Umbilical cord (tissue), 1 donor: ENCODE measurements at regions not wholly inside any gene's neighbourhood (a gene's known extent, or its start where the extent isn't known, plus 50 kb on each side); places are given as distances from the start of the nearest gene placed in this dataset.
A peak's percentile ranks its signal among the peaks of the same experiment; 100 is the strongest.
"Not testable (repeated sequence)": the region's sequence is repeated elsewhere in the genome, so short reads cannot be mapped to it uniquely, and the experiment has no call there.

Source experiments
- DNase-seq: peaks from one replicate; pipeline ENCODE4 v3.0.0-alpha.2; 2015; ENCODE audit warnings: low spot score

DNA sequence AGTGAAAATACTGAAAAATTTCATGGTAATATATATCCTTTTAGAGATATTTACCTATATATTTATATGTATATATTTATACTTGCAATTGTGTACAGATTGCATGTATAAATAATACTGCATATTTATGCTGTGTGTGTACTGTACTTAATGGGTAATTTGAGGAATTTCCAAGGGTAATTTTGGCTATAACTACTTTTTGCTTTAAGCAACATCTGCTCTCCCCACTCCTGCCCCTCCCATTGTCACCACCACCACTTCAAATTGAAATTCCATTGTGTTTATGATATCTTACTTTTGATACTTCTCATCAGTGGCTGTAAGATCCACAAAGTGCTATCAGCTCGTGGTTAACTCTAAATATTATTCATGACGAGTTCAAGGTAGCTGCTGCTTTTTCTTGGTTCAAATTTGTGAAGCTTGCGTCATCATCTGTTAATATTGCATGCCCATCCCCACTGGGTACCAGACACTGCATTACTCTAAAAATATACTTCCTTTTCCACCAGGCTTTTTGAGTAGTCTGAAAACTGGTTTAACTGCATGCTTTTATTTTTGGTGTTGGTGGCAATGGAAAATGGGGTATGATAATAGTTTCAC is 91.7 kb upstream of the MITF start:
- no peak for DNase-seq

DNA sequence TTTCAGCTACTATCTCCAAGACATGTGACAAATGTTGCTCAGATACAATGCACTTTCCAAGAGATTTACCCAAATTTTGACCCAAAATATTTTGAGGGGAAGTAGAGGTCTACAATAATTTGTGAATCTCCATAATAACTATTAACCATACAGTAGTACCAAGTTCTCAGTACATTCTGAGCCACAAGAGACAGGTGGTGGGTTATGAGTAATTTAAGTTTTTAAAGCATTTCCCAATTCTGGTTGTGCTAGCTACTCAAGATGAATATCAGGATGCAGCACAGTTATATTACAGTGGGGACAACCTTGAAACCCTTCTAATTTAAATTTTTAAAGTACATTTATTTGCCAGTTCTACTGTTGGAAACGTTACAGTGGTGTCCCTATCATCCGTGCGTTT is 92.2 kb upstream of the MITF start:
- DNase-seq, result no peak

DNA sequence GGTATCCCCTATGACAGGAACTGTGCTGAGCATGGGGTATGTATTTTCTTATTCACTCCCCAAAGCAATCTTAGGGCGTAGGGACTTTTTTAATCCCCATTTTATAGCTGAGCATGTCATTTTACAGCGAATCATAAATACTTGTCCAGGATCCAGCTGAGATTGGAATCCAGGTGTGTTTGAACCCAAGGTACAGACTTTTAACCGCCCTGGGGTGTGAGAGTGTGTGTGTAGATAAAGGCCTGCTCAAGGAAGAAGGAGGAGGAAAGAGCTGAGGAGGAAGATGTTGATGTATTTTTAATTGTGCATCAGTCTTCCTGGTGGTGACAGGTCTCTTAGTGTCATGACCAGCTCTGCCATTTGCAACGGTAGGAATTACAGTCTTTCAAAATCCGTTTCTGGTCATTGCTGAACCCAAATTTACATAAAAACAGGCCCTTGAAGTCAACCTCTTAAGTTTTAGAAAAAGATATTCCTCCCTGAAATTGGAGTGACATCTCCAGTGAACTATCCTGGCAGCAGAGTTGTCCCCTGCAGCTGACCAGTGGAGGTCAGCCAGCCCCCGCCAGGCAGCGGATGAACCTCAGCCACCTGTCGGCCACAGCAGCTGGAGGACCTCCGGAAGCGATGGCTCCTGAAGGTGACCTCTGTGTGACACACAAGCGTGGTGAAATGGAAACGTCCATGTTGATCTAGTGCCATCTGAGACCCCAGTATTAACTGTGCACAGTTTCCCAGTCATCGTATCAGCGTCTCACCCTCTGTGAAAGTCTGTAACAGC is 92.8 kb upstream of the MITF start:
- no peak for DNase-seq

DNA sequence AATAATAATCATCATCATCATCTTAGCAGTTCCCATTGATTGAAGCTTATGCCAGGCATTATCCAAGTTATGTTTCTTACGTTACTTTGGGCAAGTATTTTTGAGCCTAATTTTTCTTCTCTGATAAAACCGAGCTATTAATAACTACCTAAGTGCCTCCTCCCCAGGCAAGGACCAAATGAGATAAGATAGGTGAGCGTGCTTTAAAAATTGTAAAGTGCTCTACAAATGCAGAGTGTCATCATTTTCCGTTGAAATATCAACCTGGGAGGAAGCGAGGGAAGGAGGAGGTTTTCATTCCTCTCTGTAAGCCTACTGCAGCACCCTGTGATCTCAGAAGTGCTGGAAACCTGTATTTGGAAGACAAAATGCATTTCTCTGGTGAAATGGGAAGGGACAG is 96.7 kb upstream of the MITF start:
- no peak for DNase-seq

DNA sequence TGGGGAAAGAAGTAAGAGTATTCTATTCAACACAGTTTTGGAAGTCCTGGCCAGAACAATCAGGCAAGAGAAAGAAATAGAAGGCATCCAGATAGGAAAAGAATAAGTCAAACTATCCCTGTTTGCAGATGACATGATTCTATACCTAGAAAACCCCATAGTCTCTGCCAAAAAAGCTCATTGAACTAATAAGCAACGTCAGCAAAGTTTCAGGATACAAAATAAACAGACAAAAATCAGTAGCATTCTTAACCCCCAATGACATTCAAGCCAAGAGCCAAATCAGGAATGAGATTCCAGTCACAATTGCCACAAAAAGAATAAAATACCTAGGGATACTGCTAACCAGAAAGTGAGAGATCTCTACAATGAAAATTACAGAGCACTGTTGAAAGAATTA is 99.4 kb upstream of the MITF start:
- DNase-seq, result no peak

DNA sequence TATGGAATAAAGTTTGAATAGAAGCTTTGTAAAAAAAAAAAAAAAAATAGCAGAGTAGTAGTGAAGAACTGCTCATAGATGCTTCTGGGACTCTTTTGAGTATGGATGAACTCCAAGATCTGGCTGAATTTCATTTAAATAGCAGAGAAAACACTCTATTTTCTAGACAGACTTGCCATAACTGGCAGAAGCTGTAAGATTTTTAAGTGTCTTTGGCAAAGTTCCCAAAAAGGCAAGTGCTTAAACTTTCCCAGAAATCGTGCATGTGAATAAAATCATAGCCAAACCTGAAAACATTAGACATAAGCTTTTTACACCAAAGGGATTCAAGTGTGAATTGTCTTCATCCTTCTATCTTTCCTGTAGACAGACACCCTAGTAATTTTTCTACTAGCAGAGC is 110.3 kb upstream of the MITF start:
- no peak for DNase-seq

DNA sequence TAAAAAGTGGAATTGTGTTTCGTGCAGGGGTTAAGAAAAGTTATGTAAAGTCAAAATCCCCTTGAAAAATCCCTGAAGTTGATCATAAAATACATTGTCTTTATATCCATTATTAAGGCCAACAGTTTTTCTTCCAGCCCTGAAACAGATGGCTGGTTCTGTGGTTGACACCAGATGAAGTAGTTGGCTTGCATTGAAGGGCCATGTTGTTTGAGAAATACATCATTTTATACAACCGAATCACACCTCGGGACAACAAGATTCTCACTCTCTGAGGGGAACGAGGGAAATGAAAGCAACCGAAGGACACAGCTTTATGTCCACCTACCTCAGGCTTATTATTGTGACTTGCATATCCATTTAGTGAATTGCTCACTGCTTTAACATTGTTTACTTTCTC is 126.0 kb upstream of the MITF start:
- DNase-seq, result no peak

DNA sequence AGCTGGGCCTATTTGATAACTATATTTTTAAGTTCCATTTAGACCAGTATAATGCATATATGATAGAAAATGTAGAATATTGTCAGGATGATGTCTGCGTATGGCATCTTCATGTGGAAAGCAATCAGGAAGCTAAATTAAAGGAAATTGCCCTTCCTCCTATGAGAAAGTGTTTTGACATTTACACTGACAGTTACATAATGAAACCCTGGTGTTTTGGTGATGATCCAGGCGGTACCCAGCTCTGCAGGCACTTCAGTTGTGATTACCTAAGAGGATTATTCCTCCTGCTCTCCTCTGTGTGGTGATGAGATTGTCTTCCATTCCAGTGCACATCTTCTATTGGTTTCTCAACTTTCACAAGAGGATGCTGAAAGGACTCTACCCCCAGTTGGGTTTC is 126.5 kb upstream of the MITF start:
- no peak for DNase-seq

DNA sequence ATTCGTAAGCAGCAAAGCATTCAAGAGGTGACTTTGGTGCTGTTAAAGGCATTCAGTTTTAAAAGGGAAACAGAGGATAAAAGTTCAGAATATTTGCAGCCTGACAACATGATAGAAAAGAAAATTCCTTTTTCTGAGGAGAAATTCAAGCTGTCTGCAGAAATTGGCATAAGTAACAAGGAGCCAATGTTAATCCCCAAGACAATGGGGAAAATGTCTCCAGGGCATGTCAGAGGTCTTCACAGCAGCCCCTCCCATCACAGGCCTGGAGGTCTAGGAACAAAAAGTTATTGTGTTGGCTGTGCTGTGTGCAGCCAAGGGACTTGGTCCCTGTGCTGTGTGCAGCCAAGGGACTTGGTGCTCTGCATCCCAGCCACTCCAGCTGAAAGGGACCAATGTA is 129.7 kb upstream of the MITF start:
- DNase-seq, result not testable (repeated sequence)

DNA sequence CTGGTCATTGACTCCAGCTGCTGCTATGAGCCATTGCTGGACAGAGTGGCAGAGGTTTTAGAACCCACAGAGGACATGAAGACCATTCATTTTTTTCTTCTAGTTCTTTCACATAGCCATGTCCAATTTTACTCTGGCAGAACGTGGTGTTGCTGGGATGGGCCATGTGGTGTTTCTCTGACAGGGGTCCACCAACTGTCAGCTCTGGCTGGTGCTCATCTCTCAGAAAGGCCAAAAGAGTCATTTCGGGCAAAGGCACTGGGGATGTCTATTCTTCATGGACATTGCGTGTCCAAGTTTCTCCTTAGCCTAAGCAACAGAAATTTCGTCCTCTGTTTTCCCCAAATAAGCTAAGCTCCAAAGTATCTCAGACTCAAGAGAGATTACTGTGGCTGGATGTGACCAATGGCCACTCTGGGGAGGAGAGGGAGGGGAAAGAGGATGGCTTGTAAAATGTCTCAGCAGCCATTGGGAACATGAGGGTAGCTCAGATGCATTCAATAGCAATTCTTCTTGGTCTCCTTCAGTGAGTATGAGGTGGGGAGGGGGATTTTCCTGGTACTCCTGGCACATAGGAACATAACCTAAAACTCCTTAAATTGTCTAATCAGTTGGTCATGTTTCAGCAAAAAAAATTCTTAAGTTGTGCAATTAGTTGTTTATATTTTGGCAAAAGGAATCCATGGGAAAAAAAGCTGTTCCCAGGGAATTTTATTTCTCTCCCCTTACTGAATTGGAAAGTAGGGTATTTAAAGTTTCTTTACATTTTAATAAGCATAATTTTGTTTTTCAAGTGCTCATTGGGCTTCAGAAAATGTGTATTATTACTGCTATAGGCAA is 131.6 kb upstream of the MITF start:
- DNase-seq, result no peak

DNA sequence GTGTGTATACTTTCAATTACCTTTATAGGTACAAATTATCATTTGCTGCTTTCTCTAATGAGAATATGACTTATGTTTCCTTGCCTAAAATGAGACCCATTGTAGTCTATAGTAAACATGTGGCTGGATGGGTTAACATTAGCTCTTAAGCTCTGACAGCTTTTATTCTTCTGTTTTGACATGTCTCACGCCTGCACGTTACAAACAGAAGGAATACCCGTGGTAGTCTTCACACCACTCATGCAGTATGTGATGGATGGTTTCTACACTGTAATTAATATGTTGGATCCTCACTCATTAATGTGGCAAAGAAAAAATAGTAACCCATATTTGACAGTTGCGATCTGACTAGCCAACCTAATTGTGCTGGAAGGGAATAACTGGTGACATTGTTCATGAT is 133.4 kb upstream of the MITF start:
- no peak for DNase-seq

DNA sequence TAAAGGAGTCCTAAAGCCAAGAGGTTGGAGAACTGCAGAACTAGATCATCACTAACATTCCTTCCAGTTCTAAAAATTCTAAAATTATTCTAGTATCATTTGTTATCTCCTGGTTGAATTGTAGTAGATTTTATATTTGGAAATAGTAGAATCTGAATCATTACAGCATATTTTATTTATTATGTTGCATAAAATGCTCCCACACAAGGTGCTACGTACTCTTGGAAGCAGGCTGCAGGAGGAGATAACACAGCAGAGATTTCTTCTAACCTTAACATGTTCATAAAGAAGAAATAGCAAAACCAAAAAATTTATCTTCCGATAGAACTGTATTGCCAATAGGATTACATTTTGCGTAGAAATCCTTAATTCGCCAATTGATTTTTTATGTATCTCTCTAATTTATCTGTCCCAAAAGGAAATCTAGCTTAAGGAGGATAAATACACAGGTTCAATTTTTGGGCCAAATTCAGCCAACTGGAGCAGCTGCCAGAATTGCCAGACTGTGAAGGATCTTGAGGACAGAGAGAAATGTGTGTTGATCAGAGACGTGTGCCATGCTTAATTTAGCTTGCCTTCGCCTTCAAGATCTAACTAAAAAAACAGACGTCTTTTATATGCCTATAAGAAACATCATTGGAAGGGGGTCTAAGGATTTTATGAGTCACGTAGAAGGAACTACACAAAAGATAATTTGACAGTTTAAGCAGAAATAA is 134.4 kb upstream of the MITF start:
- DNase-seq, result no peak

DNA sequence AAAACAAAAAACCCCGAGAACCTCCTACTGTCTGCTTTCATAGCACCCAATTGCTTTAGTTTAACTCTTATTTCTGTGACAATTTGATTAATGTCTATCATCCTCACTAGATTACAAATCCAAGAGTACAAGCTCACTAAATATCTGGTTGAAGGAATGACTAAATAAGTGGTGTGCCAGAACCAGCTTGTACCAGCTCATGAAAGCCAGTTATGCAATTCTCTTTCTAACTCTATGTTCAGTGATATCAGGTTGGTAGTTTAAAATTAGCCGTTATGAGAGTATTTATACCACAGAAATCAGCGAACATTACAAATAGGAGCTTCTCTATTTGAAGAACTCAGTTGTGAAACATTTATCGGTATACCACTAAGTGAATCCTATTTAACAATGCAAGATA is 137.2 kb upstream of the MITF start:
- no peak for DNase-seq

DNA sequence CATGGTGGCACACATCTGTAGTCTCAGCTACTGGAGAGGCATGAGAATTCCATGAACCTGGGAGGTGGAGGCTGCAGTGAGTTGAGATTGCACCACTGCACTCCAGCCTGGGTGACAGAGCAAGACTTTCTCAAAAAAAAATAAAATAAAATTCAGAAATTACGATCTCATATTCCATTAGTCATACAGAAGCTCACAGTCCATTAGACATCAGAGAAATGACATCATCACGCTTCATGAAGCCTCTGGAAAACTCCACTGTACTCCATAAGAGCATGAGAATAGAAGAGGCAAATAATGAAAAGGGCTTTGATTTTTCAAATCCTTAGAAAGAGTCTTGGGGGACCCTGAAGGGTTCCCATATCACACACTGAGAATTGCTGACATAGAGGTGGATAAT is 145.0 kb upstream of the MITF start:
- DNase-seq, result no peak

DNA sequence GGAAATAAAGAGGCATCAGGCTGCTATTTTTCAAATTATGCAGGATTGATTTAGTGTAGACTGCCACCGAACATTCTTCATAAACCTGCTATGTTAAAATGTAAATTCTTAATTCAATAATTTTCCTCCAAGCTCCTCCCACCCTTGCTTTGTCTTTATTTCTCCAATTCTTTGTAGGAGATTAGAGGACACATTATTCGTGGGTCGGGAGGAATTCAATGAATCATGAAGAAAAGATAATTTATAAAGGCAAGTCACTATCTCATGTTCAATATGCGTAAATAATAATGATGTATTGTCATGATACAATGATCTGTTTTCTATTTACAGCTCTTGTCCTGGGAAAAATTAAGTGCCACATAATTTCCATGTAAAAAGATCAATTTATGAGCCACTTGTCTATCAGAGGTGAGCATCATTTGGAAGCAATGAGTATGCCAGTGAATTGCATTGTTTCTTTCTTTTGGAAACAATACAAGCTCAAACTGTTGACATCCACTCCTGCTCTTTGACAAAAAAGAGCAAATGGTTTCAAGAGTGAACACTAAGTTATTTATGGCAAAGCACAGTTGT is 148.0 kb upstream of the MITF start:
- DNase-seq, result no peak

DNA sequence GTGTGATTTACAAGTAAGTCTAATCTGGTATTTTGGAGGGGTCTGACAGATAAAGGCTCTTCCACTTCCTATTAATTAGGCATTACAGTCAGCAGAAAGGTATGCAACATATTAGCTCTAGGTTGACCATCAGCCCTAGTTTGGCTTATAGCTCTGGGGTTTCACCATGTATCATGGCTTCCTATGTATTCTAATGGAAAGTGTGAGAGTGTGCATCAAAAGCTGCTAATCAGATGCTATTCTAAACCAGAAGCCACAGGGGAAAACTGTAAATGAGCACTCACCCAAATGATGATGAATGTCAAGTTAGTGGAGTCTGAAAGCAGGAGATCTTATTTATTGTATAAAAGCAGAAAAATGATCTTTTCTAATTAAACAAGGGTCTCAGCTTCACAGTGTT is 149.2 kb upstream of the MITF start:
- DNase-seq, result no peak

DNA sequence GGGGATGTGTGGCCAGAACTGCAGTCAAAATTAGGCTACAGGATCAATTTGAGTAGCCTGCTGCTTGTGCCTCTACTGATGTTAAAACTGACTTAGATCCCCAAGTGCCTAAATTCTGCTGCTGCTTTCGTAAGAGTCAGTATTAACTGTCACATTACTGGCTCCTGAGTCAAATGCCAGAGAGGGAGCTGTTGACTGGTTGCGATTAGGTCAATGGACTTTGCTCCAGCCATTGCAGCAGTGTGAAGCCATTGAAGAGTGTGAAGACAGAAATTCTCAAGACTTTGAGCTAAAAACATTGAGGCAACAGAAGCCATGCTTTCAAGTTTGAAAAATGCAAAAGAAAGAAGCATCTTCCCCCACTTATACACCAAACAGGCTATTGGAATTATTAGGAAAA is 151.1 kb upstream of the MITF start:
- DNase-seq, result no peak

DNA sequence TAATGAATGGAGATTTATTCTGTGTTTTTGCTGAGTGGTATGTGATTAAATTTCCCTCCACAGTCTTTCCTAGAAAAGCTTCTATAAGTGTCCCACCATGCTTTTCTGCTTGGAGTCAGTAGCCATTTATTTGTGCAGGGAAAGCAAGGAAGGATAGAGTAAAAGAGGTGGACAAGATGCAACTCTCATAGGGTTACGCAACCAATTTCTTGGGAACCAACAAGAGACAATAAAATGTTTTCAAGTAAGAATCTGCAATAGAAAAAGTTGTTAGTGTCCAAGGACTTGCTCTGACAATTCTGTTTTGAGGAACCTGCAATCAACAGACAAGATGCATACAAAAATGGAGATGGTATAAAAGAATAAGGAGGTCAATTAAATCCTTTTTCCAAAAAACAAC is 153.8 kb upstream of the MITF start:
- no peak for DNase-seq

DNA sequence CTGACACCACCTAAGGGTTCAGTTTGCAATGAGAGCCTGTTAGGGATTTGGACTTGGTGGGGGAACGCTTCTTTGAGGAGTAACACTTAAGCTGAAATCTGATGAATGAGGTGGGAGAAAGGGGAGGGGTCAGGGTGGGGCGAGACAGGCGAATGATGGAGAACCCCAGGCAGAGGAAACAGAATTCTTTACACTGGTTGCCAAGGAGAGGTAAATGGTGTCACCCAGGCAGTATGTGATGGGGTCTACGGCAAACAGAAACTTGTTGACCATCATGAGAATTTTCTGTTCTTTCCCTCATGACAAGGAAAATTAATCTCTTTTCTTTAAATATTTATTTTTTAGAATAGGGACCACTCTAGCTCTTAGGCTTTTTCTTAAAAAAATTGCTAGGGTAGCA is 157.2 kb upstream of the MITF start:
- no peak for DNase-seq

DNA sequence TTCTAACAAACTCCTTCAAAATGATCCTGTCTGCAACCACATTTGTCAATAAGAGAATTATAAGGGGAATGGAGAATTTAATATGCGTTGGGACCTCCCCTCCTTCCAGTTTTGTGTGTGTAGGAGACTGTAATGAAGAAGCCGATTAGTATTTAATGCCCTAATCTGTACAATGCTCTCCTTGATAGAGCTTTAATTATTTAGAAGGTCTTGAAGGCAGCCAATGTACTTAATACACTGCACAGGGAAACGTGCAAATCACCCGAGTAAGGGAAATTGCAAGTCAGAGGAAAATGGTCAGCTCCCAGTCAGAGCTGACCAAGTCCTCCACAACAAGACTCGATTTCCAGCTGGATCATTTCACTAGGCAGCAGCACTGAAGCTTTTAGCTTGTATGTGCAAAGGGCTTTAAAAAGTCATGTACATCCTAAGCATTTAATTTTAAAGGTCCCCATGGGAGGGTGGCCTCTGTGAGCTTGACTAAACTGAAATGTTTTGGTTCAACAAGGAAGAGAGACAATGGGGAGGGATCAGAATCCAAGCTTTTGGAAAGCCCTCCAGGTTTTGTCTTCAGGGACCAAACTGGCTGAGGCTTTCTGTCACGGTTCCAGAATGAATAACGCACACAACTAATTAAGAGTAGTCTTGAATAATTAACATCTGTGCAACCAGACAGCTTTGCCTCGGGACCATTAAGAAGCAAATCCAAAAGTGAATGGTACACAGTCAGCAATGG is 159.8 kb upstream of the MITF start:
- DNase-seq, result peak; percentile 20

DNA sequence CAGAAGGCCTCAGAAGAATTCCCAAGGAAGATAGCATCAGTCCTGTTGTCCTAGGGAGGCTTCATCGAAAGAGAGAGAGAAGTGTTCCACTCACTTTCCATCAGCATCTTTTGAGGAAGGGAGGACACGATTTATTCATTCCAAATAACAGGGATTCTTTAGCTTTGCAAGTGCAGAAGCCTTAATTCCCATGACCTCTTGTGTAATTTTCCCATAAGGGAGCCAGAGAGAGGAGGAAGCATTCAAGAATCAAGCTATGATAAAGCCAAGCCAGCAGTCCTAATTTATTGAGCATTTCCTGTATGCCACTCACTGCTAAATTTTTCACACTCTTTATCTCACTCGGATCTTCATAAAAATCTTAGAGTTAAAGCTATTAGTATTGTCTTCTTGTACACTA is 169.7 kb upstream of the MITF start:
- no peak for DNase-seq
